ENCODE measurements at regions not wholly inside any gene's neighbourhood (a gene's known extent, or its start where the extent isn't known, plus 50 kb on each side); places are given as distances from the start of the nearest gene placed in this dataset.

DNA sequence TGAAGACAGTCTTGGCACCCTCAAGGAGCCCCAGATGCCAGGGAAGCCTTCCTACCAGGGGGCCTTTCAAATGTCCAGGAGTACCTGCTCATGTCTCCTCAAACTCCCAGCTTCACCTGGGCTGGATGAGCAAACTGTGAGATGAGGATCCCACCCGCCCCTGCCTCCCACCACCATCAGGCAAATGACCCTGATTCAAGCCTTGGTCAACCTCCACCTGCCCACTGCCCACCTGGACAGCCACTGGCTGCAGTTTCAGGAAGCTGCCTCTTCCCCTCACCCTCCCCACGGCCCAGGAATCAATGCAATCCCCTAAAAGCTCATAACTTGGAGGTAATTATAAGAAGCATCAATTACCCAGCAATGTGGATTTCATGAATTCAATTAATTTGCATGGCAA, 122.7 kb downstream of the BUD13 start:
- peak in 1 of 2 donors; percentile 81 for DNase-seq (ENCODE audit: extremely low spot score in 2 of 2)
- Histone ChIP-seq H3K27me3 (no peaks in the 10 kb centered on the region), H3K4me3 (no peak overlapping the region), H3K36me3 (no peaks in the 10 kb centered on the region), H3K27ac (no peak overlapping the region), H3K9me3 (no peaks in the 10 kb centered on the region), H3K4me1 (no peaks in the 10 kb centered on the region)
- TF ChIP-seq POLR2AphosphoS5 (IDR thresholded peaks at IDR 0.05; ENCODE audit: insufficient read depth in 1 of 2, low read depth in 1 of 2), result no peak
- TF ChIP-seq, protein P1, sequence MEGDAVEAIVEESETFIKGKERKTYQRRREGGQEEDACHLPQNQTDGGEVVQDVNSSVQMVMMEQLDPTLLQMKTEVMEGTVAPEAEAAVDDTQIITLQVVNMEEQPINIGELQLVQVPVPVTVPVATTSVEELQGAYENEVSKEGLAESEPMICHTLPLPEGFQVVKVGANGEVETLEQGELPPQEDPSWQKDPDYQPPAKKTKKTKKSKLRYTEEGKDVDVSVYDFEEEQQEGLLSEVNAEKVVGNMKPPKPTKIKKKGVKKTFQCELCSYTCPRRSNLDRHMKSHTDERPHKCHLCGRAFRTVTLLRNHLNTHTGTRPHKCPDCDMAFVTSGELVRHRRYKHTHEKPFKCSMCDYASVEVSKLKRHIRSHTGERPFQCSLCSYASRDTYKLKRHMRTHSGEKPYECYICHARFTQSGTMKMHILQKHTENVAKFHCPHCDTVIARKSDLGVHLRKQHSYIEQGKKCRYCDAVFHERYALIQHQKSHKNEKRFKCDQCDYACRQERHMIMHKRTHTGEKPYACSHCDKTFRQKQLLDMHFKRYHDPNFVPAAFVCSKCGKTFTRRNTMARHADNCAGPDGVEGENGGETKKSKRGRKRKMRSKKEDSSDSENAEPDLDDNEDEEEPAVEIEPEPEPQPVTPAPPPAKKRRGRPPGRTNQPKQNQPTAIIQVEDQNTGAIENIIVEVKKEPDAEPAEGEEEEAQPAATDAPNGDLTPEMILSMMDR (IDR thresholded peaks at IDR 0.05), result no peak
- no peak for TF ChIP-seq POLR2A (IDR thresholded peaks at IDR 0.05)
- intact Hi-C loops (cut with DNase I), result no loop called here

DNA sequence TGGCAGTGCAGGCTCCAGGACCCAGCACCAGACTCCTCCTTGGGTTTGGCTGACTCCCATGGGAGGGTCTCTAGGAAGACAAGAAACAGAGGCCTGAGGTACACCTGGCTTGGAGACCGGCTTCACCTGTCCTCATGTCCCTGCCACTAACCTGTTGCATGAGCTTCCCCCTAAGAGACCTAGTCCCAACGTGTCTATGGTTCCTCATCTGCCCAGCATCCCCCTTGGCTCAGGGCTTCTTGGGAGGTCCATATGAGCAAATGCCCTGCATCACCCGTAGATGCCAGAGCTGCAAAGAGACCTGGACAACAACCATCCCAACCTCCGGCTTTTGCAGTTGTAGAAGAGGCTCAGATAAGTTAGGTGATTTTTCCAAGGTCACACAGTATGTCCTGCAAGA, 123.5 kb downstream of the BUD13 start:
- H3K4me3 ChIP-seq, result no peak overlapping the region
- no peaks in the 10 kb centered on the region for H3K4me1 ChIP-seq
- no peaks in the 10 kb centered on the region for H3K9me3 ChIP-seq
- TF ChIP-seq POLR2AphosphoS5 (IDR thresholded peaks at IDR 0.05; ENCODE audit: insufficient read depth in 1 of 2, low read depth in 1 of 2), result no peak
- TF ChIP-seq, protein P1 (IDR thresholded peaks at IDR 0.05), result no peak
- TF ChIP-seq POLR2A (IDR thresholded peaks at IDR 0.05), result no peak
- no peaks in the 10 kb centered on the region for H3K27me3 ChIP-seq
- DNase-seq (ENCODE audit: extremely low spot score in 2 of 2), result peak; percentile 55 to 58
- H3K27ac ChIP-seq, result no peak overlapping the region
- intact Hi-C loops (cut with DNase I), result no loop called here
- no peaks in the 10 kb centered on the region for H3K36me3 ChIP-seq

DNA sequence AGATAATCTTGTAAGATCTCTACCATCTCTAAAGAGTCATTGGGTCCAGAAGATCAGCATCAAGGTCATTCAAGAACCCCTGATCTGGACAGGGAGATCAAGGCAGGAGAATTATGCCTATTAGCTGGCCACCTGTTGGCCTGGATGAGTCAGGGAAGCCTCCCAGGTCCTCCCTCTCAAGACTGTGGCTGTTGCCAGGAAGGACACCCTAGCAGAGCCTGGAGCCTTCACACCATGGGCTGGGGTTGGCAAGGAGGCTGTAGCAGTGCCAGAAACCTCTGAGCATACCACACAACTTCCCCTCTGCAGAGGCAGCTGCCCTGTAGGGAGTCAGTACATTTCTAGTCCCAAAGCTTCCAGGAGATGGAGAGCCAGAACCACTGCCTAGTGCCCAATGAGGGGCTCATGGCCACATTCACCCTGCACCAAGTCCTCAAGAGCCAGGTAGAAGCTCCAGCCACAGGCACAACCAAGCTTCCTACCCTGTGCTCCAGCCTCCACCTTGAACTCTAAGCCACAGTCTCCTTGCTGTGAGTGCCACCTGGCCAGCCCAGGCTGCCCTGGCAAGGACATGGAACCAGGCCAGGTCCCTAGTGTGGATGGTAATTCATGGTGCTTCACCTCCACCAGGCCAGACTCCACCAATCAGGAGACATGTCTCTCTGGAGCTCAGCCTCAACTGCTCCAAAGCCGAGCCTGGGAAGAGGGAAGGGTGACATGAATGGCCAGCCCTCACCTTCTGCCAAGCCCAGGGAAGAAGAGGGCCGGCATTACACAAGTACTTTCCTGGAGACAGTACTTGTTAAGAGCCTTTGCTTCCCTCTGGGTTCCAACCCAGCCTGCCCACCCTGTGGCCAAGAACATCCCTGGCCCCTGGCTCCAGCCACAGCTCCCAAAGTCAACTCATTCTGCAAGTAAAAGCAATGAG, 124.3 kb downstream of the BUD13 start:
- TF ChIP-seq, protein P1 (IDR thresholded peaks at IDR 0.05), result no peak
- TF ChIP-seq POLR2A (IDR thresholded peaks at IDR 0.05) (no peak), POLR2AphosphoS5 (IDR thresholded peaks at IDR 0.05; ENCODE audit: insufficient read depth in 1 of 2, low read depth in 1 of 2) (no peak)
- Histone ChIP-seq H3K9me3 (no peaks in the 10 kb centered on the region), H3K4me1 (no peaks in the 10 kb centered on the region), H3K36me3 (no peaks in the 10 kb centered on the region), H3K4me3 (no peak overlapping the region), H3K27ac (no peak overlapping the region), H3K27me3 (no peaks in the 10 kb centered on the region)
- peak; percentile 67 to 88 for DNase-seq (ENCODE audit: extremely low spot score in 2 of 2)
- intact Hi-C loops (cut with DNase I), result no loop called here

DNA sequence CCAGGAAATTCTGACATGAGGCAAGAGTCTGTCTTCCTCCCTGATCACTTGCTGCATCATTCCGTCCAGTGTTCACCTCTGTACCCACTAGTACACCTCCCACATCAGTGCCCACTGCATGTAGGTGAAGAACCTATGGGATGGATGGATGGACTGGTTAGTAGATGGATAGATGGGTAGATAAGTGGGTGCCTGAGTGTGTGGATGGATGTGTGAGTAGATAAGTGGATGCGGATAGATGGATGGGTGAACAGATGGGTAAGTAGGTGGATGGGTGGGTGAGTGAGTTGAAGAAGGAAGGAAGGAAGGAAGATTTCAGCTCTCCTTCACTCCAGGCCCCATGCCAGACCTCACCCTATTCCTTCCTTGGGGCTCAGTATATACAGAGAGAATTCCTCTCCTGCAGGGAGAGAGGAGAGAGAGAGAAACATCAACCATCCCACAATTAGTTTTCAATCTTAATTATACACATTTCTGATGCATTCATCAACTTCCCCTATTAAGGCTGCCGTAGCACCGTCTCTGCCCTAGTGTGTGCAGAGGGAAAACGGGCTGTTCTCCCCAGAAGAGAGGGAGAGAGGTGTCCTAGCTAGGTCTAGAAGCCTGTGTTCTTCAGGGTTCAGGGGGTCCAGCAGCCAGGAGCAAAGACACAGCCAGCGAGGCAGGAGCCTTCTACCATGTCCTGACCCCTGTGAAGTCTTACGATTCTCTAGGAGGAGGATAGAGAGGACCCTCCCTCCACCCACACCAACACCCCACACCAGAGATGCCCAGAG, 125.3 kb downstream of the BUD13 start:
- Histone ChIP-seq H3K36me3 (no peaks in the 10 kb centered on the region), H3K9me3 (no peaks in the 10 kb centered on the region), H3K27ac (no peak overlapping the region), H3K4me1 (no peaks in the 10 kb centered on the region), H3K4me3 (no peak overlapping the region), H3K27me3 (no peaks in the 10 kb centered on the region)
- DNase-seq (ENCODE audit: extremely low spot score in 2 of 2), result peak in 1 of 2 donors; percentile 44
- TF ChIP-seq POLR2AphosphoS5 (IDR thresholded peaks at IDR 0.05; ENCODE audit: insufficient read depth in 1 of 2, low read depth in 1 of 2), result no peak
- TF ChIP-seq, protein P1 (IDR thresholded peaks at IDR 0.05), result no peak
- TF ChIP-seq POLR2A (IDR thresholded peaks at IDR 0.05), result no peak
- intact Hi-C loops (cut with DNase I), result no loop called here
